Neural cell (in vitro differentiated cells): ENCODE measurements at regions not wholly inside any gene's neighbourhood (a gene's known extent, or its start where the extent isn't known, plus 50 kb on each side); places are given as distances from the start of the nearest gene placed in this dataset.

Source experiments
- EP300 ChIP-seq: fragments of 450-650 bp; conservative IDR thresholded peaks from 2 replicates; pipeline ENCODE4 v1.6.1; 2014; ENCODE audit warnings: antibody characterized with exemption, mild to moderate bottlenecking, moderate library complexity; ENCODE audit not compliant: poor library complexity, severe bottlenecking
- TF ChIP-seq, protein P1 (sequence below): fragments of 450-650 bp; IDR thresholded peaks from 2 replicates; pipeline ENCODE4 v1.5.1; 2014; ENCODE audit warnings: antibody characterized with exemption, mild to moderate bottlenecking, moderate library complexity; ENCODE audit not compliant: poor library complexity, severe bottlenecking

DNA sequence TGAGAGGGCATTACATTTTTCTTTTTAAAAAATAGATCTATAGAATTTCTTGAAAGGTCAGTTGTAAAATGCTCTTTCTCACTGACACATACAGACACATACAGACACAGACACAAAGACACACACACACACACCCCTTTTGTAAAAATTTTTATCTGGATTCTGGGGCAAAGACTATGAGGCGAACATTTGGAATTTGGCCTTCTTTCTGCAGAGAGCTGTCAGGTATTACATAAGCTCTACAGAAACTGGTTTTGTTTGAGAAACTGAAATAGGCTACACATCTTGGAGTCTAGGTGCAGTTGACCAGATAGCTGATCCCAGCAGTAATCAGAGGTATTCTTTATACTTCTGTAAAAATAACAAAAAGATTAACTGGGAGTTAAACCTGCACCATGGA, 315.9 kb upstream of the RPS23 start:
- TF ChIP-seq EP300: no peak
- TF ChIP-seq, protein P1, sequence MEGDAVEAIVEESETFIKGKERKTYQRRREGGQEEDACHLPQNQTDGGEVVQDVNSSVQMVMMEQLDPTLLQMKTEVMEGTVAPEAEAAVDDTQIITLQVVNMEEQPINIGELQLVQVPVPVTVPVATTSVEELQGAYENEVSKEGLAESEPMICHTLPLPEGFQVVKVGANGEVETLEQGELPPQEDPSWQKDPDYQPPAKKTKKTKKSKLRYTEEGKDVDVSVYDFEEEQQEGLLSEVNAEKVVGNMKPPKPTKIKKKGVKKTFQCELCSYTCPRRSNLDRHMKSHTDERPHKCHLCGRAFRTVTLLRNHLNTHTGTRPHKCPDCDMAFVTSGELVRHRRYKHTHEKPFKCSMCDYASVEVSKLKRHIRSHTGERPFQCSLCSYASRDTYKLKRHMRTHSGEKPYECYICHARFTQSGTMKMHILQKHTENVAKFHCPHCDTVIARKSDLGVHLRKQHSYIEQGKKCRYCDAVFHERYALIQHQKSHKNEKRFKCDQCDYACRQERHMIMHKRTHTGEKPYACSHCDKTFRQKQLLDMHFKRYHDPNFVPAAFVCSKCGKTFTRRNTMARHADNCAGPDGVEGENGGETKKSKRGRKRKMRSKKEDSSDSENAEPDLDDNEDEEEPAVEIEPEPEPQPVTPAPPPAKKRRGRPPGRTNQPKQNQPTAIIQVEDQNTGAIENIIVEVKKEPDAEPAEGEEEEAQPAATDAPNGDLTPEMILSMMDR: no peak
